Kidney (tissue), 13 donors: ENCODE measurements at regions not wholly inside any gene's neighbourhood (a gene's known extent, or its start where the extent isn't known, plus 50 kb on each side); places are given as distances from the start of the nearest gene placed in this dataset.

Experiments
- DNase-seq, 5 donors: peaks; one replicate each; pipeline ENCODE4 v3.0.0-alpha.2; 2013 to 2020
- FAIRE-seq: peaks from 2 replicates; lab custom pipeline; 2012; peaks lifted over from hg19 to GRCh38; lab: Jason Lieb, UNC
- H3K27ac ChIP-seq, 2 donors: one replicate each; pipeline ENCODE4 v1.7.0; 2013; ENCODE audit warnings: low read depth in 2 of 2, low read length in 2 of 2, inconsistent platforms in 1 of 2
- H3K27me3 ChIP-seq: one replicate; pipeline ENCODE4 v1.7.1; 2013; ENCODE audit warnings: low read length, inconsistent platforms; ENCODE audit not compliant: control insufficient read depth, insufficient read depth
- H3K36me3 ChIP-seq, 3 donors: one replicate each; pipeline versions ENCODE4 v1.7.0 to v1.7.1; 2013; ENCODE audit warnings: low read length in 3 of 3, control low read depth in 1 of 3, inconsistent platforms in 1 of 3; ENCODE audit not compliant: insufficient read depth in 3 of 3, control insufficient read depth in 2 of 3
- H3K4me1 ChIP-seq, 3 donors: one replicate each; pipeline versions ENCODE4 v1.7.0 to v1.7.1; 2013; ENCODE audit warnings: low read length in 3 of 3, inconsistent platforms in 1 of 3, low read depth in 1 of 3; ENCODE audit not compliant: control insufficient read depth in 2 of 3, insufficient read depth in 2 of 3
- H3K4me3 ChIP-seq, 3 donors: one replicate each; pipeline versions ENCODE4 v1.7.0 to v1.8.1; 2013; ENCODE audit warnings: low read length in 3 of 3, control low read depth in 1 of 3, inconsistent platforms in 1 of 3
- H3K9ac ChIP-seq, 3 donors: one replicate each; pipeline versions ENCODE4 v1.7.0 to v1.7.1; 2013; ENCODE audit warnings: low read length in 3 of 3, control low read depth in 1 of 3, inconsistent platforms in 1 of 3
- H3K9me3 ChIP-seq, 3 donors: one replicate each; pipeline versions ENCODE4 v1.7.0 to v1.7.1; 2013; ENCODE audit warnings: low read length in 3 of 3, control low read depth in 1 of 3, inconsistent platforms in 1 of 3; ENCODE audit not compliant: control insufficient read depth in 2 of 3, insufficient read depth in 1 of 3
- CTCF ChIP-seq: IDR thresholded peaks from 3 replicates; pipeline ENCODE4 v1.5.1; 2012; ENCODE audit warnings: mild to moderate bottlenecking, moderate library complexity, borderline replicate concordance; ENCODE audit not compliant: insufficient read depth; ENCODE audit errors: extremely low read depth
- intact Hi-C: fragments of 100-400 bp; cut with DNase I; formaldehyde crosslinking; loops from one replicate; pipeline ENCODE4 v1.11.1; 2022
- donor health status: control.
- donor health status: control.
- donor health status: control.
- donor health status: control.
- donor health status: control.
- donor health status: DM: yes; HTN: yes; CAD: no.
- donor health status: Normal renal cell carcinoma (clear cell type).

GRCh38 chrX:10288373-10288975 lies 131.7 kb downstream of the CLCN4 start:
- intact Hi-C loops = no loop called here
- no peaks in the 10 kb centered on the region for H3K9me3 ChIP-seq
- H3K27ac ChIP-seq = no peak overlapping the region
- DNase-seq (no peak), FAIRE-seq (no peak)
- no peaks in the 10 kb centered on the region for H3K4me1 ChIP-seq
- no peak overlapping the region for H3K4me3 ChIP-seq
- no peaks in the 10 kb centered on the region for H3K36me3 ChIP-seq
- H3K27me3 ChIP-seq = peaks cover 2% of the 10 kb centered on the region
- H3K9ac ChIP-seq = no peak overlapping the region
- no peak for TF ChIP-seq CTCF

- H3K36me3 ChIP-seq = no peaks in the 10 kb centered on the region
- DNase-seq = no peak
- no peak for TF ChIP-seq CTCF
- intact Hi-C loops = no loop called here
- no peak overlapping the region for H3K9ac ChIP-seq
- no peak overlapping the region for H3K27ac ChIP-seq
- H3K4me3 ChIP-seq = no peak overlapping the region
- FAIRE-seq = no peak
- H3K27me3 ChIP-seq = no peaks in the 10 kb centered on the region
- H3K4me1 ChIP-seq = no peaks in the 10 kb centered on the region
- H3K9me3 ChIP-seq = peaks cover 0 to 3% (median 3%) of the 10 kb centered on the region in 3 donors
These were observed 139.8 kb downstream of the CLCN4 start for GRCh38 chrX:10296576-10296975.

GRCh38 chrX:10310511-10310910 lies 153.7 kb downstream of the CLCN4 start:
- no peaks in the 10 kb centered on the region for H3K36me3 ChIP-seq
- no peak for TF ChIP-seq CTCF
- peak in 3 of 5 donors; percentile 18 to 76 (median 54) for DNase-seq

More at GRCh38 chrX:10310511-10310910, 153.7 kb downstream of the CLCN4 start:
- no peak overlapping the region for H3K4me3 ChIP-seq
- intact Hi-C loops = no loop called here
- H3K27ac ChIP-seq = peak overlapping the region in 1 of 2 donors; percentile 34
- H3K9me3 ChIP-seq = no peaks in the 10 kb centered on the region
- peaks cover 2% of the 10 kb centered on the region for H3K27me3 ChIP-seq
- H3K9ac ChIP-seq = no peak overlapping the region
- no peaks in the 10 kb centered on the region for H3K4me1 ChIP-seq
- peak; percentile 13 for FAIRE-seq
